ENCODE measurements at regions not wholly inside any gene's neighbourhood (a gene's known extent, or its start where the extent isn't known, plus 50 kb on each side); places are given as distances from the start of the nearest gene placed in this dataset.

DNA sequence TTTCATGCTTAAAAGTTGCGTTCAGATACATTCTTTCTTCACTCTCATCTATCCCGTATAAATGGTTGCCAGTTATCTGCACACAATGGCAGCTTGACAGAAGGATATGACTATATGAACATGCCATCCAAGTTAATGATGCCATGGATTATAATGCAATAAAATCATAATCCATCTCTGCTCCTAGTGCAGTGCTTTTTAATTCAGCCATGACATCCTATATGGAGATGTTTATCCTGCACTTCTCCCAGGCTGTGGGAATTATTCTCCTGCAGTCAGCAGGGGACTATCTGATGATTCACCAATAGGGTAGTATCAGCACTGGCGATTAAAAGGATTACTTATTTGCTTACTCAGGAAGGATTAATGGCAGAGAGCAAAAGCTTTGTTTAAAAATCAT, 273.8 kb downstream of the SAMD5 start:
- TF ChIP-seq FOSL1 (IDR thresholded peaks at IDR 0.05; ENCODE audit: low read depth), result no peak
- TF ChIP-seq ZNF274 (IDR thresholded peaks at IDR 0.05; ENCODE audit: low read depth, low read length), result no peak
- TF ChIP-seq, protein P1, sequence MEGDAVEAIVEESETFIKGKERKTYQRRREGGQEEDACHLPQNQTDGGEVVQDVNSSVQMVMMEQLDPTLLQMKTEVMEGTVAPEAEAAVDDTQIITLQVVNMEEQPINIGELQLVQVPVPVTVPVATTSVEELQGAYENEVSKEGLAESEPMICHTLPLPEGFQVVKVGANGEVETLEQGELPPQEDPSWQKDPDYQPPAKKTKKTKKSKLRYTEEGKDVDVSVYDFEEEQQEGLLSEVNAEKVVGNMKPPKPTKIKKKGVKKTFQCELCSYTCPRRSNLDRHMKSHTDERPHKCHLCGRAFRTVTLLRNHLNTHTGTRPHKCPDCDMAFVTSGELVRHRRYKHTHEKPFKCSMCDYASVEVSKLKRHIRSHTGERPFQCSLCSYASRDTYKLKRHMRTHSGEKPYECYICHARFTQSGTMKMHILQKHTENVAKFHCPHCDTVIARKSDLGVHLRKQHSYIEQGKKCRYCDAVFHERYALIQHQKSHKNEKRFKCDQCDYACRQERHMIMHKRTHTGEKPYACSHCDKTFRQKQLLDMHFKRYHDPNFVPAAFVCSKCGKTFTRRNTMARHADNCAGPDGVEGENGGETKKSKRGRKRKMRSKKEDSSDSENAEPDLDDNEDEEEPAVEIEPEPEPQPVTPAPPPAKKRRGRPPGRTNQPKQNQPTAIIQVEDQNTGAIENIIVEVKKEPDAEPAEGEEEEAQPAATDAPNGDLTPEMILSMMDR (IDR thresholded peaks at IDR 0.05 in 2 of 3, conservative IDR thresholded peaks at IDR 0.05 in 1 of 3; ENCODE audit: borderline replicate concordance in 1 of 3, insufficient read depth in 1 of 3, low read depth in 2 of 3, low read length in 2 of 3), result no peak
- no peak for TF ChIP-seq JUND (IDR thresholded peaks at IDR 0.05)
- TF ChIP-seq, protein P2, sequence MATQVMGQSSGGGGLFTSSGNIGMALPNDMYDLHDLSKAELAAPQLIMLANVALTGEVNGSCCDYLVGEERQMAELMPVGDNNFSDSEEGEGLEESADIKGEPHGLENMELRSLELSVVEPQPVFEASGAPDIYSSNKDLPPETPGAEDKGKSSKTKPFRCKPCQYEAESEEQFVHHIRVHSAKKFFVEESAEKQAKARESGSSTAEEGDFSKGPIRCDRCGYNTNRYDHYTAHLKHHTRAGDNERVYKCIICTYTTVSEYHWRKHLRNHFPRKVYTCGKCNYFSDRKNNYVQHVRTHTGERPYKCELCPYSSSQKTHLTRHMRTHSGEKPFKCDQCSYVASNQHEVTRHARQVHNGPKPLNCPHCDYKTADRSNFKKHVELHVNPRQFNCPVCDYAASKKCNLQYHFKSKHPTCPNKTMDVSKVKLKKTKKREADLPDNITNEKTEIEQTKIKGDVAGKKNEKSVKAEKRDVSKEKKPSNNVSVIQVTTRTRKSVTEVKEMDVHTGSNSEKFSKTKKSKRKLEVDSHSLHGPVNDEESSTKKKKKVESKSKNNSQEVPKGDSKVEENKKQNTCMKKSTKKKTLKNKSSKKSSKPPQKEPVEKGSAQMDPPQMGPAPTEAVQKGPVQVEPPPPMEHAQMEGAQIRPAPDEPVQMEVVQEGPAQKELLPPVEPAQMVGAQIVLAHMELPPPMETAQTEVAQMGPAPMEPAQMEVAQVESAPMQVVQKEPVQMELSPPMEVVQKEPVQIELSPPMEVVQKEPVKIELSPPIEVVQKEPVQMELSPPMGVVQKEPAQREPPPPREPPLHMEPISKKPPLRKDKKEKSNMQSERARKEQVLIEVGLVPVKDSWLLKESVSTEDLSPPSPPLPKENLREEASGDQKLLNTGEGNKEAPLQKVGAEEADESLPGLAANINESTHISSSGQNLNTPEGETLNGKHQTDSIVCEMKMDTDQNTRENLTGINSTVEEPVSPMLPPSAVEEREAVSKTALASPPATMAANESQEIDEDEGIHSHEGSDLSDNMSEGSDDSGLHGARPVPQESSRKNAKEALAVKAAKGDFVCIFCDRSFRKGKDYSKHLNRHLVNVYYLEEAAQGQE (IDR thresholded peaks at IDR 0.05; ENCODE audit: low read depth), result no peak
- TF ChIP-seq SIN3A (IDR thresholded peaks at IDR 0.05; ENCODE audit: low read depth), result no peak
- TF ChIP-seq EGR1 (IDR thresholded peaks at IDR 0.05; ENCODE audit: low read depth), result no peak
- no peak for TF ChIP-seq EZH2 (IDR thresholded peaks at IDR 0.05)
- TF ChIP-seq SRF (IDR thresholded peaks at IDR 0.05; ENCODE audit: low read depth), result no peak
- TF ChIP-seq, protein P3, sequence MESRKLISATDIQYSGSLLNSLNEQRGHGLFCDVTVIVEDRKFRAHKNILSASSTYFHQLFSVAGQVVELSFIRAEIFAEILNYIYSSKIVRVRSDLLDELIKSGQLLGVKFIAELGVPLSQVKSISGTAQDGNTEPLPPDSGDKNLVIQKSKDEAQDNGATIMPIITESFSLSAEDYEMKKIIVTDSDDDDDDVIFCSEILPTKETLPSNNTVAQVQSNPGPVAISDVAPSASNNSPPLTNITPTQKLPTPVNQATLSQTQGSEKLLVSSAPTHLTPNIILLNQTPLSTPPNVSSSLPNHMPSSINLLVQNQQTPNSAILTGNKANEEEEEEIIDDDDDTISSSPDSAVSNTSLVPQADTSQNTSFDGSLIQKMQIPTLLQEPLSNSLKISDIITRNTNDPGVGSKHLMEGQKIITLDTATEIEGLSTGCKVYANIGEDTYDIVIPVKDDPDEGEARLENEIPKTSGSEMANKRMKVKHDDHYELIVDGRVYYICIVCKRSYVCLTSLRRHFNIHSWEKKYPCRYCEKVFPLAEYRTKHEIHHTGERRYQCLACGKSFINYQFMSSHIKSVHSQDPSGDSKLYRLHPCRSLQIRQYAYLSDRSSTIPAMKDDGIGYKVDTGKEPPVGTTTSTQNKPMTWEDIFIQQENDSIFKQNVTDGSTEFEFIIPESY (IDR thresholded peaks at IDR 0.05; ENCODE audit: extremely low read depth, insufficient replicate concordance, low read length), result no peak
- TF ChIP-seq, protein P4, sequence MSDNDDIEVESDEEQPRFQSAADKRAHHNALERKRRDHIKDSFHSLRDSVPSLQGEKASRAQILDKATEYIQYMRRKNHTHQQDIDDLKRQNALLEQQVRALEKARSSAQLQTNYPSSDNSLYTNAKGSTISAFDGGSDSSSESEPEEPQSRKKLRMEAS (IDR thresholded peaks at IDR 0.05), result no peak
- TF ChIP-seq POLR2A (IDR thresholded peaks at IDR 0.05; ENCODE audit: borderline replicate concordance, extremely low read depth, insufficient read depth, insufficient read length), result no peak
- TF ChIP-seq TCF7L2 (IDR thresholded peaks at IDR 0.05; ENCODE audit: borderline replicate concordance, extremely low read depth, insufficient read depth, insufficient read length), result no peak
- TF ChIP-seq EZH2phosphoT487 (IDR thresholded peaks at IDR 0.05; ENCODE audit: borderline replicate concordance), result no peak
